K562 (cell line): ENCODE measurements at regions not wholly inside any gene's neighbourhood (a gene's known extent, or its start where the extent isn't known, plus 50 kb on each side); places are given as distances from the start of the nearest gene placed in this dataset.

Experiments
- ATAC-seq: fragments of 200-7000 bp; cut with Tn5 transposase; 3 replicates; pipeline ENCODE4 v1.9.1; 2020; ENCODE audit warnings: moderate library complexity
- BruUV-seq: library from RNA; stranded (reverse); fragments of 400-500 nt; replicated peaks from 2 replicates; lab custom pipeline; 2021; lab: Mats Ljungman, UMichigan
- CTCF ChIA-PET: fragments of 300-600 bp; formaldehyde crosslinking; extraction: SDS; loops from one replicate; lab custom pipeline; 2021; ENCODE audit warnings: low intra/inter-chr PET ratio; lab: Yijun Ruan, JAX
- POLR2A ChIA-PET: fragments of 300-600, 350-650 bp; sonication (Branson Sonifier 250); formaldehyde crosslinking; extraction: SDS; loops from one replicate; lab custom pipeline; 2021; ENCODE audit warnings: antibody characterized with exemption, inconsistent platforms; lab: Yijun Ruan, JAX
- DNase-seq, 4 experiments: peaks; one replicate each; pipeline versions ENCODE4 v3.0.0 to v3.0.0-alpha.2; 2011 to 2018; ENCODE audit warnings: low spot score in 3 of 4, mixed read lengths in 3 of 4; ENCODE audit errors: extremely low read depth in 1 of 4
- FAIRE-seq: peaks from 2 replicates; lab custom pipeline; 2011; peaks lifted over from hg19 to GRCh38; lab: Jason Lieb, UNC
- H2AFZ ChIP-seq: 2 replicates; pipeline ENCODE4 v1.6.0; 2011; ENCODE audit warnings: low read depth, low read length, control low read depth, inconsistent platforms
- H3K27ac ChIP-seq: fragments of 200-600 bp; 3 replicates; pipeline ENCODE4 v1.8.0; 2011; ENCODE audit warnings: low read depth, mild to moderate bottlenecking, control low read depth, inconsistent platforms, low read length, moderate library complexity, mixed read lengths; ENCODE audit errors: extremely low read depth
- H3K27me3 ChIP-seq, 2 experiments: fragments of 300-600 bp in 1 of 2; 2 replicates in 1 of 2; 3 replicates in 1 of 2; pipeline versions ENCODE4 v1.6.0 to v1.8.0; 2011; ENCODE audit warnings: inconsistent platforms in 2 of 2, low read length in 2 of 2, mild to moderate bottlenecking in 1 of 2, mixed read lengths in 1 of 2, moderate library complexity in 1 of 2; ENCODE audit not compliant: control insufficient read depth in 2 of 2, insufficient read depth in 2 of 2
- H3K36me3 ChIP-seq: fragments of 300-600 bp; 3 replicates; pipeline ENCODE4 v1.8.0; 2011; ENCODE audit warnings: mild to moderate bottlenecking, low read length, inconsistent platforms; ENCODE audit not compliant: control insufficient read depth, insufficient read depth
- H3K4me1 ChIP-seq, 2 experiments: fragments of 200-600 bp in 1 of 2; replicated peaks in 1 of 2; 2 replicates in 1 of 2; 3 replicates in 1 of 2; pipeline versions ENCODE4 v1.5.1 to v1.8.0; 2011; ENCODE audit warnings: inconsistent platforms in 2 of 2, low read length in 2 of 2, mild to moderate bottlenecking in 1 of 2, mixed read lengths in 1 of 2, moderate library complexity in 1 of 2; ENCODE audit not compliant: control insufficient read depth in 2 of 2, insufficient read depth in 2 of 2
- H3K4me2 ChIP-seq: 2 replicates; pipeline ENCODE4 v1.6.1; 2011; ENCODE audit warnings: low read length, control low read depth, inconsistent platforms, mixed read lengths; ENCODE audit not compliant: insufficient read depth
- H3K4me3 ChIP-seq: fragments of 200-600 bp; sonication (generic), shearing (Covaris generic); 2 replicates; pipeline ENCODE4 v1.5.1; 2016; ENCODE audit warnings: control low read depth, inconsistent platforms
- H3K79me2 ChIP-seq: fragments of 200-600 bp; 3 replicates; pipeline ENCODE4 v1.8.0; 2011; ENCODE audit warnings: low read length, inconsistent platforms; ENCODE audit not compliant: control insufficient read depth, insufficient read depth
- H3K9ac ChIP-seq, 2 experiments: 2 replicates each; pipeline versions ENCODE4 v1.6.0 to v1.6.1; 2011; ENCODE audit warnings: low read depth in 2 of 2, low read length in 2 of 2, control low read depth in 1 of 2, inconsistent platforms in 1 of 2, mild to moderate bottlenecking in 1 of 2, mixed read lengths in 1 of 2; ENCODE audit not compliant: insufficient read depth in 1 of 2
- H3K9me1 ChIP-seq: one replicate; pipeline ENCODE4 v1.6.0; 2011; ENCODE audit warnings: inconsistent platforms, mild to moderate bottlenecking, low read length, moderate library complexity; ENCODE audit not compliant: control insufficient read depth, insufficient read depth
- H3K9me3 ChIP-seq: replicated peaks from 2 replicates; pipeline ENCODE4 v1.5.1; 2011; ENCODE audit warnings: low read depth, low read length, inconsistent platforms; ENCODE audit not compliant: control insufficient read depth, insufficient read depth
- H4K20me1 ChIP-seq: replicated peaks from 2 replicates; pipeline ENCODE4 v1.6.1; 2011; ENCODE audit warnings: low read length, inconsistent platforms, mixed read lengths; ENCODE audit not compliant: control insufficient read depth, insufficient read depth
- CBX1 ChIP-seq: sonication (generic); IDR thresholded peaks from 2 replicates; pipeline ENCODE4 v1.6.1; 2016; ENCODE audit warnings: antibody characterized with exemption, low read depth, mild to moderate bottlenecking
- CREB1 ChIP-seq, 2 experiments: sonication (generic) in 1 of 2; formaldehyde crosslinking in 1 of 2; IDR thresholded peaks; 2 replicates each; pipeline versions ENCODE4 v1.6.1 to v1.8.0; 2012 to 2022; ENCODE audit warnings: inconsistent platforms in 1 of 2, mild to moderate bottlenecking in 1 of 2, missing genetic modification reagents in 1 of 2, moderate library complexity in 1 of 2
- CTBP1 ChIP-seq: fragments of 450-650 bp; IDR thresholded peaks from 2 replicates; pipeline ENCODE4 v1.6.1; 2016; ENCODE audit warnings: borderline replicate concordance
- EP300 ChIP-seq: IDR thresholded peaks from 2 replicates; pipeline ENCODE4 v1.6.1; 2012; ENCODE audit warnings: low read length, improper control_type of control experiment
- ESRRB ChIP-seq: fragments of 250-450 bp; sonication (Bioruptor Pico); IDR thresholded peaks from 2 replicates; pipeline ENCODE4 v1.5.0; 2020; ENCODE audit warnings: mild to moderate bottlenecking, moderate library complexity, borderline replicate concordance
- ETV1 ChIP-seq: fragments of 450-650 bp; conservative IDR thresholded peaks from 2 replicates; pipeline ENCODE4 v1.6.1; 2016; ENCODE audit warnings: missing genetic modification characterization, control low read depth, low read depth, missing compliant biosample characterization
- FOXA1 ChIP-seq: fragments of 450-650 bp; IDR thresholded peaks from 2 replicates; pipeline ENCODE4 v1.6.1; 2016; ENCODE audit warnings: mild to moderate bottlenecking, borderline replicate concordance
- FOXM1 ChIP-seq, 2 experiments: fragments of 450-650 bp in 1 of 2; sonication (generic) in 1 of 2; formaldehyde crosslinking in 1 of 2; IDR thresholded peaks; 2 replicates each; pipeline versions ENCODE4 v1.6.1 to v1.9.0; 2017 to 2022; ENCODE audit warnings: low read depth in 2 of 2, mild to moderate bottlenecking in 2 of 2, missing genetic modification reagents in 1 of 2, moderate library complexity in 1 of 2
- HDAC3 ChIP-seq: fragments of 450-650 bp; IDR thresholded peaks from 2 replicates; pipeline ENCODE4 v1.6.1; 2018; ENCODE audit warnings: borderline replicate concordance, mild to moderate bottlenecking, moderate library complexity; ENCODE audit not compliant: partially characterized antibody
- HMG20B ChIP-seq: fragments of 250-450 bp; sonication (Bioruptor Pico); IDR thresholded peaks from 2 replicates; pipeline ENCODE4 v1.5.0; 2021; ENCODE audit warnings: mild to moderate bottlenecking
- MCM3 ChIP-seq: fragments of 450-650 bp; IDR thresholded peaks from 2 replicates; pipeline ENCODE4 v1.6.1; 2016
- RFX5 ChIP-seq: IDR thresholded peaks from 2 replicates; pipeline ENCODE4 v1.6.1; 2011; ENCODE audit warnings: low read depth, mild to moderate bottlenecking, improper control_type of control experiment, low read length
- STAT5B ChIP-seq: fragments of 250-450 bp; sonication (Bioruptor Pico); IDR thresholded peaks from 2 replicates; pipeline ENCODE4 v1.8.0; 2021; ENCODE audit warnings: mild to moderate bottlenecking, inconsistent platforms
- TRIM24 ChIP-seq, 2 experiments: fragments of 450-650 bp; IDR thresholded peaks; 2 replicates each; pipeline ENCODE4 v1.6.1; 2016
- TSC22D4 ChIP-seq: fragments of 450-650 bp; IDR thresholded peaks from 2 replicates; pipeline ENCODE4 v1.6.1; 2016; ENCODE audit warnings: missing genetic modification characterization, missing biosample characterization, control low read depth
- USF1 ChIP-seq: sonication (generic); formaldehyde crosslinking; IDR thresholded peaks from 2 replicates; pipeline ENCODE4 v1.9.0; 2022; ENCODE audit warnings: mild to moderate bottlenecking, missing genetic modification reagents
- ZFP36 ChIP-seq: fragments of 150-350 bp; IDR thresholded peaks from 2 replicates; pipeline ENCODE4 v1.6.1; 2018; ENCODE audit warnings: low read length, low read depth; ENCODE audit not compliant: partially characterized antibody
- ZFPM2 ChIP-seq: fragments of 250-450 bp; sonication (Bioruptor Pico); IDR thresholded peaks from 2 replicates; pipeline ENCODE4 v1.5.1; 2022; ENCODE audit warnings: mild to moderate bottlenecking
- ZNF41 ChIP-seq: fragments of 250-450 bp; sonication (Bioruptor Pico); conservative IDR thresholded peaks from 2 replicates; pipeline ENCODE4 v1.4.0; 2020; ENCODE audit warnings: mild to moderate bottlenecking
- ZNF695 ChIP-seq: fragments of 450-650 bp; formaldehyde crosslinking; IDR thresholded peaks from 2 replicates; pipeline ENCODE4 v1.4.0; 2020; ENCODE audit warnings: mild to moderate bottlenecking, moderate library complexity
- ZNF764 ChIP-seq: fragments of 250-450 bp; sonication (Bioruptor Pico); IDR thresholded peaks from 2 replicates; pipeline ENCODE4 v1.4.0; 2020; ENCODE audit warnings: low read depth, mild to moderate bottlenecking, moderate library complexity
- in situ Hi-C: fragments of 300-500 bp; cut with MboI; formaldehyde crosslinking; loops from 4 replicates; pipeline ENCODE4 v1.15.0; 2018; ENCODE audit warnings: inconsistent platforms, mixed read lengths
- intact Hi-C: fragments of 100-400 bp; cut with micrococcal nuclease; formaldehyde crosslinking; loops from 2 replicates; pipeline ENCODE4 v1.14.2; 2022
- TF ChIP-seq, protein P1 (sequence below): fragments of 250-450 bp; sonication (Bioruptor Pico); IDR thresholded peaks from 2 replicates; pipeline ENCODE4 v1.8.0; 2021; ENCODE audit warnings: moderate library complexity, mild to moderate bottlenecking, inconsistent platforms
- TF ChIP-seq, protein P2 (sequence below): sonication (generic); formaldehyde crosslinking; IDR thresholded peaks from 2 replicates; pipeline ENCODE4 v1.8.0; 2022; ENCODE audit warnings: mild to moderate bottlenecking, missing genetic modification reagents

DNA sequence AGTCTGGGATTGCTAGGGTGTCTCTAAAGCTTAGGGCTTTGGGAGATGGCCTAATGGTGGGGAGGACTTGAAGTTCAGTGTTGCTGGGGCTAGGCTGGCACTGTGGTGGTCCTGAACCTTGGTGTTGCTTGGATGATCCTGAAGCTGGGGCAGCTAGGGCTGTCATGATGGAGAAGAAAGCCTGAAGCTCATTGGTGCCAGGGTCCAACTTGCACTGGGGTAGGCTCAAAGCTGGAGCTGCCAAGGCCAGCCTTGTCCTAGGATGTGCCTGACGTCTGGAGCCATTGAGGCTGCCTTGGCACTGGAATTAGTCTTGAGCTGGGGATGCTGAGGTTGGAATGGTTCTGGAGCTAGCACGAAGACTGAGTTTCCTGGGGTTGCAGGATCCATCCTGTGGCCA is 61.0 kb upstream of the NLRP2B start (continued):
- TF ChIP-seq, protein P1, sequence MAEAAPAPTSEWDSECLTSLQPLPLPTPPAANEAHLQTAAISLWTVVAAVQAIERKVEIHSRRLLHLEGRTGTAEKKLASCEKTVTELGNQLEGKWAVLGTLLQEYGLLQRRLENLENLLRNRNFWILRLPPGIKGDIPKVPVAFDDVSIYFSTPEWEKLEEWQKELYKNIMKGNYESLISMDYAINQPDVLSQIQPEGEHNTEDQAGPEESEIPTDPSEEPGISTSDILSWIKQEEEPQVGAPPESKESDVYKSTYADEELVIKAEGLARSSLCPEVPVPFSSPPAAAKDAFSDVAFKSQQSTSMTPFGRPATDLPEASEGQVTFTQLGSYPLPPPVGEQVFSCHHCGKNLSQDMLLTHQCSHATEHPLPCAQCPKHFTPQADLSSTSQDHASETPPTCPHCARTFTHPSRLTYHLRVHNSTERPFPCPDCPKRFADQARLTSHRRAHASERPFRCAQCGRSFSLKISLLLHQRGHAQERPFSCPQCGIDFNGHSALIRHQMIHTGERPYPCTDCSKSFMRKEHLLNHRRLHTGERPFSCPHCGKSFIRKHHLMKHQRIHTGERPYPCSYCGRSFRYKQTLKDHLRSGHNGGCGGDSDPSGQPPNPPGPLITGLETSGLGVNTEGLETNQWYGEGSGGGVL (CRISPR knock-in tag): no peak
- TF ChIP-seq STAT5B (no peak), ZFP36 (no peak), USF1 (CRISPR knock-in tag) (no peak), HMG20B (no peak), ZFPM2 (CRISPR knock-in tag) (no peak), CBX1 (no peak)
- TF ChIP-seq, protein P2, sequence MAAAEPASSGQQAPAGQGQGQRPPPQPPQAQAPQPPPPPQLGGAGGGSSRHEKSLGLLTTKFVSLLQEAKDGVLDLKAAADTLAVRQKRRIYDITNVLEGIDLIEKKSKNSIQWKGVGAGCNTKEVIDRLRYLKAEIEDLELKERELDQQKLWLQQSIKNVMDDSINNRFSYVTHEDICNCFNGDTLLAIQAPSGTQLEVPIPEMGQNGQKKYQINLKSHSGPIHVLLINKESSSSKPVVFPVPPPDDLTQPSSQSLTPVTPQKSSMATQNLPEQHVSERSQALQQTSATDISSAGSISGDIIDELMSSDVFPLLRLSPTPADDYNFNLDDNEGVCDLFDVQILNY (CRISPR knock-in tag): no peak
- TF ChIP-seq, all 486 proteins: peak for 0

DNA sequence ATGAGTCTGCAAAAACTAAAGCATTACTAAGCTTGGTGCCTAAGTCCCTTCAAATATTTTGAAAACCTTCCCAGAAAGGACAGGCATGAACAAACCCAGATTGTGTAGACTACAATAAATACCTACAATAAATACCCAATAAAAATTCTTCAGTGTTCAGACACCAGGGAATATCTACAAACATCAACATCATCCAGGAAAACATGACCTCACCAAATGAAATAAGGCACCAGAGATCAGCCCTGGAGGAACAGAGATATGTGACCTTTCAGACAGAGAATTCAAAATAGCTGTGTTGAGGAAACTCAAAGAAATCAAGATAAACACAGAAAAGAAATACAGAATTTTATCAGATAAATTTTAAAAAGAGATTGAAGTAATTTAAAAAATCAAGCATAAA is 57.8 kb upstream of the NLRP2B start:
- Histone ChIP-seq H3K4me3 (no peak overlapping the region), H3K9ac (no peak overlapping the region), H2AFZ (no peak overlapping the region), H3K36me3 (no peaks in the 10 kb centered on the region), H3K4me1 (no peaks in the 10 kb centered on the region), H4K20me1 (no peaks in the 10 kb centered on the region), H3K27me3 (no peaks in the 10 kb centered on the region), H3K9me3 (no peaks in the 10 kb centered on the region), H3K79me2 (no peaks in the 10 kb centered on the region), H3K4me2 (no peak overlapping the region), H3K9me1 (no peaks in the 10 kb centered on the region), H3K27ac (no peak overlapping the region)
- ChIA-PET CTCF (no interaction called here), POLR2A (no interaction called here)
- in situ Hi-C loops (no loop called here), intact Hi-C loops (no loop called here)
- ATAC-seq: no peak
- FAIRE-seq: no peak
- no TSS peak for BruUV-seq
- no peak for DNase-seq
- no peak for TF ChIP-seq MCM3
- TF ChIP-seq ETV1 (tag): no peak
- no peak for TF ChIP-seq FOXA1
- no peak for TF ChIP-seq TRIM24 (IDR thresholded peaks at IDR 0.05)
- TF ChIP-seq FOXM1 (IDR thresholded peaks at IDR 0.05; ENCODE audit: low read depth): no peak
- TF ChIP-seq FOXM1 (CRISPR knock-in tag; IDR thresholded peaks at IDR 0.05; ENCODE audit: low read depth): no peak
- TF ChIP-seq RFX5: no peak
- TF ChIP-seq CREB1 (IDR thresholded peaks at IDR 0.05): no peak
- TF ChIP-seq CREB1 (CRISPR knock-in tag; IDR thresholded peaks at IDR 0.05): no peak
- TF ChIP-seq CTBP1: no peak
- TF ChIP-seq TSC22D4 (tag): no peak
- no peak for TF ChIP-seq ZNF41 (CRISPR knock-in tag)
- TF ChIP-seq ZNF695: no peak
- TF ChIP-seq ESRRB (CRISPR knock-in tag): no peak
- no peak for TF ChIP-seq ZNF764 (CRISPR knock-in tag)
- no peak for TF ChIP-seq EP300
- TF ChIP-seq HDAC3: no peak
